A673 (cell line): ENCODE measurements at regions not wholly inside any gene's neighbourhood (a gene's known extent, or its start where the extent isn't known, plus 50 kb on each side); places are given as distances from the start of the nearest gene placed in this dataset.

Experiments
- EZH2 ChIP-seq: fragments of 200-600 bp; sonication (generic); IDR thresholded peaks from 2 replicates; pipeline ENCODE4 v1.6.1; 2017; ENCODE audit warnings: borderline replicate concordance, low read depth, mild to moderate bottlenecking, mixed read lengths, antibody characterized with exemption, low read length; ENCODE audit not compliant: poor library complexity, severe bottlenecking
- TF ChIP-seq, protein P1 (sequence below): fragments of 300-800, 200-600 bp; sonication (generic); conservative IDR thresholded peaks from 2 replicates; pipeline ENCODE4 v1.5.1; 2017; ENCODE audit warnings: low read depth, mild to moderate bottlenecking, antibody characterized with exemption, low read length, moderate library complexity, mixed read lengths

- TF ChIP-seq, protein P1, sequence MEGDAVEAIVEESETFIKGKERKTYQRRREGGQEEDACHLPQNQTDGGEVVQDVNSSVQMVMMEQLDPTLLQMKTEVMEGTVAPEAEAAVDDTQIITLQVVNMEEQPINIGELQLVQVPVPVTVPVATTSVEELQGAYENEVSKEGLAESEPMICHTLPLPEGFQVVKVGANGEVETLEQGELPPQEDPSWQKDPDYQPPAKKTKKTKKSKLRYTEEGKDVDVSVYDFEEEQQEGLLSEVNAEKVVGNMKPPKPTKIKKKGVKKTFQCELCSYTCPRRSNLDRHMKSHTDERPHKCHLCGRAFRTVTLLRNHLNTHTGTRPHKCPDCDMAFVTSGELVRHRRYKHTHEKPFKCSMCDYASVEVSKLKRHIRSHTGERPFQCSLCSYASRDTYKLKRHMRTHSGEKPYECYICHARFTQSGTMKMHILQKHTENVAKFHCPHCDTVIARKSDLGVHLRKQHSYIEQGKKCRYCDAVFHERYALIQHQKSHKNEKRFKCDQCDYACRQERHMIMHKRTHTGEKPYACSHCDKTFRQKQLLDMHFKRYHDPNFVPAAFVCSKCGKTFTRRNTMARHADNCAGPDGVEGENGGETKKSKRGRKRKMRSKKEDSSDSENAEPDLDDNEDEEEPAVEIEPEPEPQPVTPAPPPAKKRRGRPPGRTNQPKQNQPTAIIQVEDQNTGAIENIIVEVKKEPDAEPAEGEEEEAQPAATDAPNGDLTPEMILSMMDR: no peak
- no peak for TF ChIP-seq EZH2
These were observed 55.3 kb downstream of the CH25H start for GRCh38 chr10:89151857-89152256.
